SK-N-SH (cell line): ENCODE measurements at regions not wholly inside any gene's neighbourhood (a gene's known extent, or its start where the extent isn't known, plus 50 kb on each side); places are given as distances from the start of the nearest gene placed in this dataset.

Experiments used
- CTCF ChIA-PET: fragments of 300-600, 350-600 bp; formaldehyde crosslinking; extraction: SDS; loops from one replicate; lab custom pipeline; 2021; lab: Yijun Ruan, JAX
- POLR2A ChIA-PET: fragments of 350-600 bp; sonication (Branson Sonifier 250); formaldehyde crosslinking; extraction: SDS; loops from one replicate; lab custom pipeline; 2020; ENCODE audit warnings: antibody characterized with exemption, inconsistent platforms; lab: Yijun Ruan, JAX
- DNase-seq: peaks from one replicate; pipeline ENCODE4 v3.0.0; 2012
- H2AFZ ChIP-seq: fragments of 200-600 bp; sonication (generic); 2 replicates; pipeline ENCODE4 v1.8.1; 2016; ENCODE audit warnings: antibody characterized with exemption, mild to moderate bottlenecking, low read depth
- H3F3A ChIP-seq: fragments of 200-600 bp; sonication (generic); replicated peaks from 2 replicates; pipeline ENCODE3; 2016; ENCODE audit warnings: antibody characterized with exemption, mild to moderate bottlenecking; ENCODE audit not compliant: insufficient read depth
- H3K27ac ChIP-seq, 2 experiments: fragments of 200-500 bp in 1 of 2; fragments of 200-600 bp in 1 of 2; sonication (Bioruptor generic) in 1 of 2; sonication (generic), shearing (Covaris generic) in 1 of 2; 2 replicates each; pipeline versions ENCODE4 v1.5.1 to v1.6.1; 2014 to 2016; ENCODE audit warnings: low read depth in 2 of 2, inconsistent platforms in 1 of 2, low read length in 1 of 2, mild to moderate bottlenecking in 1 of 2, mixed read lengths in 1 of 2
- H3K27me3 ChIP-seq: fragments of 200-600 bp; sonication (generic), shearing (Covaris generic); 2 replicates; pipeline ENCODE4 v1.6.1; 2016; ENCODE audit warnings: mixed run types; ENCODE audit not compliant: insufficient read depth
- H3K36me3 ChIP-seq, 2 experiments: fragments of 200-500 bp in 1 of 2; fragments of 200-600 bp in 1 of 2; sonication (Bioruptor generic) in 1 of 2; sonication (generic) in 1 of 2; replicated peaks in 1 of 2; 2 replicates each; pipeline versions ENCODE3 to v1.5.1; 2014 to 2016; ENCODE audit warnings: low read length in 1 of 2, mild to moderate bottlenecking in 1 of 2; ENCODE audit not compliant: insufficient read depth in 2 of 2, control insufficient read depth in 1 of 2
- H3K4me1 ChIP-seq, 2 experiments: fragments of 200-500 bp in 1 of 2; fragments of 200-600 bp in 1 of 2; sonication (Bioruptor generic) in 1 of 2; sonication (generic), shearing (Covaris generic) in 1 of 2; 2 replicates each; pipeline versions ENCODE4 v1.5.1 to v1.6.1; 2014 to 2016; ENCODE audit warnings: low read depth in 1 of 2, low read length in 1 of 2, mixed run types in 1 of 2; ENCODE audit not compliant: insufficient read depth in 2 of 2, control insufficient read depth in 1 of 2
- H3K4me2 ChIP-seq: fragments of 200-600 bp; sonication (generic), shearing (Covaris generic); 2 replicates; pipeline ENCODE4 v1.6.1; 2017; ENCODE audit warnings: mixed run types
- H3K4me3 ChIP-seq, 2 experiments: fragments of 200-500 bp in 1 of 2; fragments of 200-600 bp in 1 of 2; sonication (Bioruptor generic) in 1 of 2; sonication (generic), shearing (Covaris generic) in 1 of 2; 2 replicates each; pipeline versions ENCODE4 v1.5.1 to v1.8.1; 2014 to 2016; ENCODE audit warnings: low read depth in 2 of 2, inconsistent platforms in 1 of 2, low read length in 1 of 2, mild to moderate bottlenecking in 1 of 2, mixed read lengths in 1 of 2, moderate library complexity in 1 of 2
- H3K79me2 ChIP-seq: fragments of 200-600 bp; sonication (generic); 2 replicates; pipeline ENCODE4 v1.8.1; 2017; ENCODE audit warnings: mild to moderate bottlenecking; ENCODE audit not compliant: insufficient read depth
- H3K9ac ChIP-seq: fragments of 200-600 bp; sonication (generic); 2 replicates; pipeline ENCODE4 v1.6.1; 2017; ENCODE audit warnings: mixed run types
- H3K9me2 ChIP-seq: fragments of 200-600 bp; sonication (generic); 2 replicates; pipeline ENCODE4 v1.6.1; 2017; ENCODE audit warnings: mixed run types
- H3K9me3 ChIP-seq: fragments of 200-600 bp; sonication (generic); 2 replicates; pipeline ENCODE4 v1.6.1; 2017; ENCODE audit warnings: mixed run types, mild to moderate bottlenecking, moderate library complexity
- H4K20me1 ChIP-seq: fragments of 200-600 bp; sonication (generic); 2 replicates; pipeline ENCODE4 v1.6.1; 2017; ENCODE audit warnings: mild to moderate bottlenecking, mixed run types; ENCODE audit not compliant: insufficient read depth
- EP300 ChIP-seq, 2 experiments: IDR thresholded peaks; 2 replicates each; pipeline versions ENCODE4 v1.4.0 to v1.6.1; 2012; ENCODE audit warnings: borderline replicate concordance in 1 of 2, low read depth in 1 of 2, low read length in 1 of 2
- FOXM1 ChIP-seq: IDR thresholded peaks from 2 replicates; pipeline ENCODE4 v1.4.0; 2012; ENCODE audit warnings: low read depth, mild to moderate bottlenecking
- GABPA ChIP-seq: IDR thresholded peaks from 2 replicates; pipeline ENCODE4 v1.4.0; 2012; ENCODE audit warnings: low read depth, mild to moderate bottlenecking
- JUND ChIP-seq: IDR thresholded peaks from 2 replicates; pipeline ENCODE4 v1.4.0; 2012
- NRF1 ChIP-seq: IDR thresholded peaks from 2 replicates; pipeline ENCODE4 v1.6.1; 2012; ENCODE audit warnings: low read depth, mild to moderate bottlenecking, low read length
- RCOR1 ChIP-seq: fragments of 150-350 bp; IDR thresholded peaks from 2 replicates; pipeline ENCODE4 v1.6.1; 2017; ENCODE audit warnings: antibody characterized with exemption, low read length
- RFX5 ChIP-seq: IDR thresholded peaks from 2 replicates; pipeline ENCODE4 v1.6.1; 2012; ENCODE audit warnings: mild to moderate bottlenecking, improper control_type of control experiment, low read length
- SIN3A ChIP-seq: IDR thresholded peaks from 2 replicates; pipeline ENCODE4 v1.6.1; 2012; ENCODE audit warnings: low read depth, mild to moderate bottlenecking, low read length, moderate library complexity, borderline replicate concordance
- TCF12 ChIP-seq: IDR thresholded peaks from 2 replicates; pipeline ENCODE4 v1.4.0; 2012
- TEAD4 ChIP-seq: IDR thresholded peaks from 2 replicates; pipeline ENCODE4 v1.4.0; 2012; ENCODE audit warnings: mild to moderate bottlenecking, borderline replicate concordance; ENCODE audit not compliant: insufficient read depth
- YY1 ChIP-seq: IDR thresholded peaks from 2 replicates; pipeline ENCODE4 v1.4.0; 2012; ENCODE audit warnings: low read depth, mild to moderate bottlenecking
- WGBS: methylation state at CpG from one replicate; pipeline ENCODE4 v1.1.6; 2017; ENCODE audit warnings: low lambda C conversion rate; 5-methylcytosine and 5-hydroxymethylcytosine counted together
- TF ChIP-seq, protein P1 (sequence below): fragments of 150-350 bp; IDR thresholded peaks from 2 replicates; pipeline ENCODE4 v1.6.1; 2017; ENCODE audit warnings: antibody characterized with exemption, low read length, low read depth, borderline replicate concordance
- TF ChIP-seq, protein P2 (sequence below): IDR thresholded peaks from 2 replicates; pipeline ENCODE4 v1.6.1; 2012; ENCODE audit warnings: mild to moderate bottlenecking, low read depth, low read length, moderate library complexity
- TF ChIP-seq, protein P3 (sequence below): fragments of 150-350 bp; IDR thresholded peaks from 2 replicates; pipeline ENCODE4 v1.6.1; 2016; ENCODE audit warnings: mild to moderate bottlenecking, low read depth, low read length

DNA sequence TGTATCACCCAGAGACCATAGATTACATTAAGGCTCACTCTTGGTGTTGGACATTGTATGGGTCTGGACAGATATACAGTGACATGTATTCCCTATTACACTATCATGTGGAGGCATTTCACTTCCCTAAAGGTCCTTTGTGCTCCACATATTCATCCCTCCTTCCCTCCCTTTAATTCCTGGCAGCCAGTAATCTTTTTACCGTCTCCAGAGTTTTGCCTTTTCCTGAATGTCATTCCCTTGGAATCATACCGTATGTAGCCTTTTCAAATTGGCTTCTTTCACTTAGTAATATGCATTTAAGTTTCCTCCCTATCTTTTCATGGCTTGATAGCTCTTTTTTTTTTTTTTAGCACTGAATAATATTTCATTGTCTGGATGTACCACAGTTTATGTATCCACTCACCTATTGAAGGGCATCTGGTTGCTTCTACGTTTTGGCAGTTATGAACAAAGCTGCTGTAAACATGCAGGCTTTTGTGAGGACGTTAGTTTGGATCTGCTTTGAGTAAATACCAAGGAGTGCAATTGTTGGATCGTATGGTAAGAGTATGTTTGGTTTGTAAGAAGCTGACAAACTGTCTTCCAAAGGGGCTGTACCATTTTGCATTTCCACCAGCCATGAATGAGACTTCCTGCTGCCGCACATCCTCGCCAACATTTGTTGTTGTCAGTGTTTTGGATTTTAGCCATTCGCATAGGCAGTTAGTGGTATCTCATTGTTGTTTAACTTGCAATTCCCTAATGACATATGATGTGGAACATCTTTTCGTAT is 122.1 kb upstream of the SMIM23 start:
- H3K4me3 ChIP-seq = no peak overlapping the region
- CTCF ChIA-PET = no interaction called here
- H3K27me3 ChIP-seq = no peaks in the 10 kb centered on the region
- H3K36me3 ChIP-seq = no peaks in the 10 kb centered on the region
- no peaks in the 10 kb centered on the region for H4K20me1 ChIP-seq
- TF ChIP-seq RCOR1 = no peak
- TF ChIP-seq, protein P1, sequence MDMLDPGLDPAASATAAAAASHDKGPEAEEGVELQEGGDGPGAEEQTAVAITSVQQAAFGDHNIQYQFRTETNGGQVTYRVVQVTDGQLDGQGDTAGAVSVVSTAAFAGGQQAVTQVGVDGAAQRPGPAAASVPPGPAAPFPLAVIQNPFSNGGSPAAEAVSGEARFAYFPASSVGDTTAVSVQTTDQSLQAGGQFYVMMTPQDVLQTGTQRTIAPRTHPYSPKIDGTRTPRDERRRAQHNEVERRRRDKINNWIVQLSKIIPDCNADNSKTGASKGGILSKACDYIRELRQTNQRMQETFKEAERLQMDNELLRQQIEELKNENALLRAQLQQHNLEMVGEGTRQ = no peak
- TF ChIP-seq, all 33 proteins: peak for 0
- Histone ChIP-seq H3K9me3 (no peaks in the 10 kb centered on the region), H3K9me2 (no peaks in the 10 kb centered on the region), H3F3A (no peaks in the 10 kb centered on the region), H3K4me2 (no peak overlapping the region), H2AFZ (no peak overlapping the region), H3K79me2 (no peaks in the 10 kb centered on the region), H3K4me1 (no peaks in the 10 kb centered on the region; a peak in 1 of 4 replicates), H3K27ac (no peak overlapping the region), H3K9ac (no peak overlapping the region)
- 60% methylated on average over 9 of the region's 9 CpGs for WGBS
- POLR2A ChIA-PET = interaction anchor here (0.6 kb wide), 1 partner anchor 496 kb away, joined by 5 read pairs; no protein-coding TSS in a partner anchor
- no peak for DNase-seq

DNA sequence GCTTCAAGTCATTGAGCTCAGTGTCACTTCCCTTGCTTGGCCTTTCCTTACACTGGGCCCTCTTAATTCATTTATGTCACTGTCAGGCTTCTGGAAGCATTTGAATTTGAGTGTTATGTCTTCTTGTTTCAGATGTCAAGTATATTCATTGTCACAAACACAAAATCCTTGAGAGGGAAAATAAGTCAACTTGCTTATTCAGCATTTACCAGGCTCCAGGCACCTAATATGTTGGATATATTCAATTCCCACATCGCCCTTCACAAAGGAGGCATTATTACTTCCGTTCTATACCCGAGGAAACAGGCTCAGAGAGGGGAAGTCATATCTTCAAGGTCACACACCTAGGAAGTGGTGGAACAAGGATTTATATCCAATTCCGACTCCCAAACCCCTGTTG is 121.1 kb upstream of the SMIM23 start:
- Histone ChIP-seq H3K4me2 (no peak overlapping the region), H3K36me3 (no peaks in the 10 kb centered on the region), H3K79me2 (no peaks in the 10 kb centered on the region), H3F3A (no peaks in the 10 kb centered on the region), H3K4me3 (no peak overlapping the region), H3K4me1 (no peaks in the 10 kb centered on the region; a peak in 1 of 4 replicates), H2AFZ (no peak overlapping the region), H3K27ac (no peak overlapping the region), H3K9me3 (no peaks in the 10 kb centered on the region), H4K20me1 (no peaks in the 10 kb centered on the region), H3K9ac (no peak overlapping the region), H3K9me2 (no peaks in the 10 kb centered on the region), H3K27me3 (no peaks in the 10 kb centered on the region)
- no peak for DNase-seq
- WGBS = 31% methylated on average over 4 of the region's 4 CpGs
- TF ChIP-seq RFX5 (no peak), TCF12 (no peak), YY1 (no peak), NRF1 (no peak), SIN3A (no peak), FOXM1 (no peak), EP300 (IDR thresholded peaks at IDR 0.05; ENCODE audit: borderline replicate concordance in 1 of 2, low read depth in 1 of 2, low read length in 1 of 2) (no peak), GABPA (no peak), JUND (no peak), TEAD4 (no peak)
- TF ChIP-seq, protein P1 = no peak
- TF ChIP-seq, protein P2, sequence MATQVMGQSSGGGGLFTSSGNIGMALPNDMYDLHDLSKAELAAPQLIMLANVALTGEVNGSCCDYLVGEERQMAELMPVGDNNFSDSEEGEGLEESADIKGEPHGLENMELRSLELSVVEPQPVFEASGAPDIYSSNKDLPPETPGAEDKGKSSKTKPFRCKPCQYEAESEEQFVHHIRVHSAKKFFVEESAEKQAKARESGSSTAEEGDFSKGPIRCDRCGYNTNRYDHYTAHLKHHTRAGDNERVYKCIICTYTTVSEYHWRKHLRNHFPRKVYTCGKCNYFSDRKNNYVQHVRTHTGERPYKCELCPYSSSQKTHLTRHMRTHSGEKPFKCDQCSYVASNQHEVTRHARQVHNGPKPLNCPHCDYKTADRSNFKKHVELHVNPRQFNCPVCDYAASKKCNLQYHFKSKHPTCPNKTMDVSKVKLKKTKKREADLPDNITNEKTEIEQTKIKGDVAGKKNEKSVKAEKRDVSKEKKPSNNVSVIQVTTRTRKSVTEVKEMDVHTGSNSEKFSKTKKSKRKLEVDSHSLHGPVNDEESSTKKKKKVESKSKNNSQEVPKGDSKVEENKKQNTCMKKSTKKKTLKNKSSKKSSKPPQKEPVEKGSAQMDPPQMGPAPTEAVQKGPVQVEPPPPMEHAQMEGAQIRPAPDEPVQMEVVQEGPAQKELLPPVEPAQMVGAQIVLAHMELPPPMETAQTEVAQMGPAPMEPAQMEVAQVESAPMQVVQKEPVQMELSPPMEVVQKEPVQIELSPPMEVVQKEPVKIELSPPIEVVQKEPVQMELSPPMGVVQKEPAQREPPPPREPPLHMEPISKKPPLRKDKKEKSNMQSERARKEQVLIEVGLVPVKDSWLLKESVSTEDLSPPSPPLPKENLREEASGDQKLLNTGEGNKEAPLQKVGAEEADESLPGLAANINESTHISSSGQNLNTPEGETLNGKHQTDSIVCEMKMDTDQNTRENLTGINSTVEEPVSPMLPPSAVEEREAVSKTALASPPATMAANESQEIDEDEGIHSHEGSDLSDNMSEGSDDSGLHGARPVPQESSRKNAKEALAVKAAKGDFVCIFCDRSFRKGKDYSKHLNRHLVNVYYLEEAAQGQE = no peak
- TF ChIP-seq, protein P3, sequence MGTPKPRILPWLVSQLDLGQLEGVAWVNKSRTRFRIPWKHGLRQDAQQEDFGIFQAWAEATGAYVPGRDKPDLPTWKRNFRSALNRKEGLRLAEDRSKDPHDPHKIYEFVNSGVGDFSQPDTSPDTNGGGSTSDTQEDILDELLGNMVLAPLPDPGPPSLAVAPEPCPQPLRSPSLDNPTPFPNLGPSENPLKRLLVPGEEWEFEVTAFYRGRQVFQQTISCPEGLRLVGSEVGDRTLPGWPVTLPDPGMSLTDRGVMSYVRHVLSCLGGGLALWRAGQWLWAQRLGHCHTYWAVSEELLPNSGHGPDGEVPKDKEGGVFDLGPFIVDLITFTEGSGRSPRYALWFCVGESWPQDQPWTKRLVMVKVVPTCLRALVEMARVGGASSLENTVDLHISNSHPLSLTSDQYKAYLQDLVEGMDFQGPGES = no peak
- POLR2A ChIA-PET = interaction anchor here (0.6 kb wide), 1 partner anchor 495 kb away, joined by 5 read pairs; no protein-coding TSS in a partner anchor
- CTCF ChIA-PET = no interaction called here
